B cell (primary cell): ENCODE measurements at regions not wholly inside any gene's neighbourhood (a gene's known extent, or its start where the extent isn't known, plus 50 kb on each side); places are given as distances from the start of the nearest gene placed in this dataset.

Source experiments
- CTCF ChIP-seq: fragments of 200-600 bp; IDR thresholded peaks from one replicate; pipeline ENCODE4 v1.8.0; 2022; ENCODE audit warnings: antibody characterized with exemption, mild to moderate bottlenecking
- EZH2 ChIP-seq: IDR thresholded peaks from 2 replicates; pipeline ENCODE4 v1.6.1; 2012; ENCODE audit warnings: borderline replicate concordance, low read depth, mild to moderate bottlenecking, moderate library complexity, low read length; ENCODE audit not compliant: insufficient read depth, poor library complexity, severe bottlenecking

- TF ChIP-seq CTCF = peak; percentile 75
- TF ChIP-seq EZH2 = no peak
Measured at GRCh38 chr12:90102957-90103652, 394.5 kb upstream of the ATP2B1 start.
